ENCODE measurements at regions not wholly inside any gene's neighbourhood (a gene's known extent, or its start where the extent isn't known, plus 50 kb on each side); places are given as distances from the start of the nearest gene placed in this dataset.

DNA sequence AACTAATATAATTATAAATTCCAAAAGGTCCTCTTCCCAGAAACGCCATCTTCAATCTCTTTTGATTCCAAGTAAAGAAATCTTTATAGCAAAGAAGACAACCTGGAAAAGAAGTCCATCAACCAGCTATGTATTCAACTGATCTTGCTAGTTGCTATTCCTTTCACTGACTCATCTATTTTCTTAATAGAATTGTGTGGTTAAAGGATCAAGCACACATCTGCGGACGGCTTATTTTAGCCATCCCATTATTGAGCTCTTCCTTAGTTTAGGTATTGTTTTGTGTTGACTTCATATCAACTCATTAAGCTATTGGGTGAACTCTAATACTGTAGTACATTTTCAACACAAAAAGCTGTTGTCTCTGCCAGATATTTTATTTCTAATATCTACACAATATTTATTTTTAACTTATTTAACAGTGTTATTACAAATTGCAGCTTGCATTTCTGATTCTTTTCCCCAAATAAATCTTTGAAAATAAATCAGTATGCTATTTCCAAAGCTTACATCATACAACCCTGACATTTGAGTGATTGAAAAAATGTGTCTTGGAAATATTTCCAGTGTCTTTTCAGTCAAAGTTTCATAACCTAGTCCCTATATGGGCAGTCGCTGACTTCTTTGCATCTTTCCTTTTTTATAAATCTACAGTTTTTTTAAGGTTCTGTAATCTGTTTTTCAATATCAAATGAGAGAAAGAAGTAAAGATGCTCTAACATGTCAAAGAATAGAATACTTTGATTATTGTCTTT lies 158.8 kb upstream of the SPRY2 start:
- DNase-seq (ENCODE audit: low read depth in 1 of 2, low spot score in 1 of 2), result no peak
- no peaks in the 10 kb centered on the region for H3K27me3 ChIP-seq (ENCODE audit: insufficient read depth, poor library complexity, severe bottlenecking)
- no peak overlapping the region for H3K4me3 ChIP-seq (replicated peaks; ENCODE audit: insufficient read depth, low read length)
- TF ChIP-seq POLR2AphosphoS5 (IDR thresholded peaks at IDR 0.05; ENCODE audit: low read depth), result no peak
- TF ChIP-seq, protein P1, sequence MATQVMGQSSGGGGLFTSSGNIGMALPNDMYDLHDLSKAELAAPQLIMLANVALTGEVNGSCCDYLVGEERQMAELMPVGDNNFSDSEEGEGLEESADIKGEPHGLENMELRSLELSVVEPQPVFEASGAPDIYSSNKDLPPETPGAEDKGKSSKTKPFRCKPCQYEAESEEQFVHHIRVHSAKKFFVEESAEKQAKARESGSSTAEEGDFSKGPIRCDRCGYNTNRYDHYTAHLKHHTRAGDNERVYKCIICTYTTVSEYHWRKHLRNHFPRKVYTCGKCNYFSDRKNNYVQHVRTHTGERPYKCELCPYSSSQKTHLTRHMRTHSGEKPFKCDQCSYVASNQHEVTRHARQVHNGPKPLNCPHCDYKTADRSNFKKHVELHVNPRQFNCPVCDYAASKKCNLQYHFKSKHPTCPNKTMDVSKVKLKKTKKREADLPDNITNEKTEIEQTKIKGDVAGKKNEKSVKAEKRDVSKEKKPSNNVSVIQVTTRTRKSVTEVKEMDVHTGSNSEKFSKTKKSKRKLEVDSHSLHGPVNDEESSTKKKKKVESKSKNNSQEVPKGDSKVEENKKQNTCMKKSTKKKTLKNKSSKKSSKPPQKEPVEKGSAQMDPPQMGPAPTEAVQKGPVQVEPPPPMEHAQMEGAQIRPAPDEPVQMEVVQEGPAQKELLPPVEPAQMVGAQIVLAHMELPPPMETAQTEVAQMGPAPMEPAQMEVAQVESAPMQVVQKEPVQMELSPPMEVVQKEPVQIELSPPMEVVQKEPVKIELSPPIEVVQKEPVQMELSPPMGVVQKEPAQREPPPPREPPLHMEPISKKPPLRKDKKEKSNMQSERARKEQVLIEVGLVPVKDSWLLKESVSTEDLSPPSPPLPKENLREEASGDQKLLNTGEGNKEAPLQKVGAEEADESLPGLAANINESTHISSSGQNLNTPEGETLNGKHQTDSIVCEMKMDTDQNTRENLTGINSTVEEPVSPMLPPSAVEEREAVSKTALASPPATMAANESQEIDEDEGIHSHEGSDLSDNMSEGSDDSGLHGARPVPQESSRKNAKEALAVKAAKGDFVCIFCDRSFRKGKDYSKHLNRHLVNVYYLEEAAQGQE (IDR thresholded peaks at IDR 0.05; ENCODE audit: insufficient replicate concordance, low read depth), result no peak
- TF ChIP-seq, protein P2, sequence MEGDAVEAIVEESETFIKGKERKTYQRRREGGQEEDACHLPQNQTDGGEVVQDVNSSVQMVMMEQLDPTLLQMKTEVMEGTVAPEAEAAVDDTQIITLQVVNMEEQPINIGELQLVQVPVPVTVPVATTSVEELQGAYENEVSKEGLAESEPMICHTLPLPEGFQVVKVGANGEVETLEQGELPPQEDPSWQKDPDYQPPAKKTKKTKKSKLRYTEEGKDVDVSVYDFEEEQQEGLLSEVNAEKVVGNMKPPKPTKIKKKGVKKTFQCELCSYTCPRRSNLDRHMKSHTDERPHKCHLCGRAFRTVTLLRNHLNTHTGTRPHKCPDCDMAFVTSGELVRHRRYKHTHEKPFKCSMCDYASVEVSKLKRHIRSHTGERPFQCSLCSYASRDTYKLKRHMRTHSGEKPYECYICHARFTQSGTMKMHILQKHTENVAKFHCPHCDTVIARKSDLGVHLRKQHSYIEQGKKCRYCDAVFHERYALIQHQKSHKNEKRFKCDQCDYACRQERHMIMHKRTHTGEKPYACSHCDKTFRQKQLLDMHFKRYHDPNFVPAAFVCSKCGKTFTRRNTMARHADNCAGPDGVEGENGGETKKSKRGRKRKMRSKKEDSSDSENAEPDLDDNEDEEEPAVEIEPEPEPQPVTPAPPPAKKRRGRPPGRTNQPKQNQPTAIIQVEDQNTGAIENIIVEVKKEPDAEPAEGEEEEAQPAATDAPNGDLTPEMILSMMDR (IDR thresholded peaks at IDR 0.05; ENCODE audit: insufficient read depth, low read length), result no peak
- TF ChIP-seq GABPA (IDR thresholded peaks at IDR 0.05; ENCODE audit: low read depth), result no peak
- TF ChIP-seq SPI1 (IDR thresholded peaks at IDR 0.05; ENCODE audit: borderline replicate concordance, low read depth), result no peak
- H3K27ac ChIP-seq (replicated peaks), result no peak overlapping the region

DNA sequence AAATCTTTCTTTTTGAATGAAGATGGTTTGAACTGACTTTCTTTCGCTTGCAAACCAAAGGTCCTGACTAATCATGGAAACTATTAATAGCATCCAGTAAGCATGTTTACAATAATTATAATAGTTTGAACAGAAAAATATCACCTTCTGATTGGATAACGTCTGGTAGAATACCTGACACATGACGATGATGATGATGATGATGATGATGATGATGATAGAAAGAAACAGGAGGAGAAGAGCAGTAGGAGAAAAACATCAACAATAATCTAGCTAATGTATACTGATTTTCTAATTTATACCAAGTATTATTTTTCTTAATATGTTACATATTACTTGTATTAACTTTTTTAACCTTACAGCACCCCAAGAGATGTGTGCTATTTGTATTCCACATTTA lies 157.5 kb upstream of the SPRY2 start:
- Histone ChIP-seq H3K4me3 (replicated peaks; ENCODE audit: insufficient read depth, low read length) (no peak overlapping the region), H3K27ac (replicated peaks) (no peak overlapping the region), H3K27me3 (ENCODE audit: insufficient read depth, poor library complexity, severe bottlenecking) (no peaks in the 10 kb centered on the region)
- TF ChIP-seq POLR2AphosphoS5 (IDR thresholded peaks at IDR 0.05; ENCODE audit: low read depth), result no peak
- no peak for TF ChIP-seq SPI1 (IDR thresholded peaks at IDR 0.05; ENCODE audit: borderline replicate concordance, low read depth)
- TF ChIP-seq, protein P2 (IDR thresholded peaks at IDR 0.05; ENCODE audit: insufficient read depth, low read length), result no peak
- TF ChIP-seq, protein P1 (IDR thresholded peaks at IDR 0.05; ENCODE audit: insufficient replicate concordance, low read depth), result no peak
- TF ChIP-seq GABPA (IDR thresholded peaks at IDR 0.05; ENCODE audit: low read depth), result no peak
- no peak for DNase-seq (ENCODE audit: low read depth in 1 of 2, low spot score in 1 of 2)

DNA sequence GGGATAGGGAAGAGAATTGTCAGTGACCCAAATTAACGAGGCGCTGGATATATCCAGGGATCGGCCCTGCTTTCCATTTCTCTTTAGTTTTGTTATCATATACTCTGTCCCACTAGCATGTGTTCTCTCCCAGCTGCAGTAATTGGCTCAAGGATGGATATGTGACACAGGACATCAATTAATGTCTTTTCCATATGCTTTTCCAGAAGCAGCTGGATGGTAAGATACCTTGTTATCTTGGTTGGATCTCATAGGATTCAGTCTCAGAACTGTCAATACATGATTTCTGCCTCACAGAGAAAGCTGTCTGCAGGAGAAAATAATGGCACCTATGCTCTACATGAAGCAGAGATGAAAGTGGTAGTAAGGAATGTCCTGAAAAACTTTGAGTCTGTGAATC lies 157.1 kb upstream of the SPRY2 start:
- DNase-seq (ENCODE audit: low read depth in 1 of 2, low spot score in 1 of 2), result no peak
- no peak overlapping the region for H3K27ac ChIP-seq (replicated peaks)
- TF ChIP-seq POLR2AphosphoS5 (IDR thresholded peaks at IDR 0.05; ENCODE audit: low read depth) (no peak), GABPA (IDR thresholded peaks at IDR 0.05; ENCODE audit: low read depth) (no peak), SPI1 (IDR thresholded peaks at IDR 0.05; ENCODE audit: borderline replicate concordance, low read depth) (no peak)
- TF ChIP-seq, protein P2 (IDR thresholded peaks at IDR 0.05; ENCODE audit: insufficient read depth, low read length), result no peak
- no peaks in the 10 kb centered on the region for H3K27me3 ChIP-seq (ENCODE audit: insufficient read depth, poor library complexity, severe bottlenecking)
- no peak overlapping the region for H3K4me3 ChIP-seq (replicated peaks; ENCODE audit: insufficient read depth, low read length)

All from HL-60 (cell line).